CD4-positive, alpha-beta T cell treated with Interleukin-10 for 1 hour (primary cell): ENCODE measurements at regions not wholly inside any gene's neighbourhood (a gene's known extent, or its start where the extent isn't known, plus 50 kb on each side); places are given as distances from the start of the nearest gene placed in this dataset.
"Not testable (repeated sequence)": the region's sequence is repeated elsewhere in the genome, so short reads cannot be mapped to it uniquely, and the experiment has no call there.

Source experiments
- DNase-seq: peaks from one replicate; pipeline ENCODE4 v3.0.0-alpha.2; 2020

DNA sequence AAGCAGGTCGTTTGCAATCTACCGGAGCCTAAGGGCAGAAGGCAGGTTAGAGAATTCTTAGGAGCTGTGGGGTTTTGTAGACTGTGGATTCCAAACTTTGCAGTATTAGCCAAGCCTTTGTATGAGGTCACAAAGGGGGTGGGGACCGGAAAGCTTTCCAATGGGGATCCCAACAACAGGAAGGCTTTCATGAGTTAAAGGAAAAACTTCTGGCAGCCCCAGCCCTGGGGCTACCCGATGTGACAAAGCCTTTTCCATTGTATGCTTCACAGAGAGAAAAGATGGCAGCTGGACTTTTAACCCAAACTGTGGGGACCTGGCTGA is 199.2 kb upstream of the PZP start:
- DNase-seq: not testable (repeated sequence)

DNA sequence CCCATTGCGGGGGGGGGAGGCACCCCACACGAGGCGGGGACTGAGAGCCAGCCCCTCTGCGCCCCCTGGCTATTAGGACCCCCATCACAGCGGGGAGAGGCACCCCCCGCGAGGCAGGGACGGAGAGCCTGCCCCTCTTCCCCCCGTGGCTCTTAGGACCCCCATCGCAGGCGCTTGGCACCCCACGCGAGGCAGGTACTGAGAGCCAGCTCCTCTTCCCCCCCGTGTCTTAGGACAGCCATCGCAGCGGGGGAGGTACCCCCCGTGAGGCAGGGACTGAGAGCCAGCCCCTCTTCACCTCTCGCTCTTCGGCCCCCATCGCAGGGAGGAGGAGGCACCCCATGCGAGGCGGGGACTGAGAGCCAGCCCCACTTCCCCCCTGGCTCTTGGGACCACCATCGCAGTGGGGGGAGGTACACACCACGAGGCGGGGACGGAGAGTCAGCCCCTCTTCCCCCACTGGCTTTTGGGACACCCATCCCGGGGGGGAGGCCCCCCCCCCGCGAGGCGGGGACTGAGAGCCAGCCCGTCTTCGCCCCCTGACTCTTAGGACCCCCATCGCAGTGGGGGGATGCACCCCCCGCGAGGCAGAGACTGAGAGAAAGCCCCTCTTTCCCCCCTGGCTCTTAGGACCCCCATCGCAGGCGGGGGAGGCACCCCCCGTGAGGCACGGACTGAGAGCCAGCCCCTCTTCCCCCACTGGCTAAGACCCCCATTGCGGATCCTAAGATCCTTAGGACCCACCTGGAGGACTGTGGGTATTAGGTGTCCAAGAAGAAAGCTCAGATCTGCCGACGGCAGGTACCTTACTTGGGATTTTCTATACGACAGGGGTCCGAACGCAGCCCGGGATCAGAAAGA is 198.6 kb upstream of the PZP start:
- DNase-seq: no peak

DNA sequence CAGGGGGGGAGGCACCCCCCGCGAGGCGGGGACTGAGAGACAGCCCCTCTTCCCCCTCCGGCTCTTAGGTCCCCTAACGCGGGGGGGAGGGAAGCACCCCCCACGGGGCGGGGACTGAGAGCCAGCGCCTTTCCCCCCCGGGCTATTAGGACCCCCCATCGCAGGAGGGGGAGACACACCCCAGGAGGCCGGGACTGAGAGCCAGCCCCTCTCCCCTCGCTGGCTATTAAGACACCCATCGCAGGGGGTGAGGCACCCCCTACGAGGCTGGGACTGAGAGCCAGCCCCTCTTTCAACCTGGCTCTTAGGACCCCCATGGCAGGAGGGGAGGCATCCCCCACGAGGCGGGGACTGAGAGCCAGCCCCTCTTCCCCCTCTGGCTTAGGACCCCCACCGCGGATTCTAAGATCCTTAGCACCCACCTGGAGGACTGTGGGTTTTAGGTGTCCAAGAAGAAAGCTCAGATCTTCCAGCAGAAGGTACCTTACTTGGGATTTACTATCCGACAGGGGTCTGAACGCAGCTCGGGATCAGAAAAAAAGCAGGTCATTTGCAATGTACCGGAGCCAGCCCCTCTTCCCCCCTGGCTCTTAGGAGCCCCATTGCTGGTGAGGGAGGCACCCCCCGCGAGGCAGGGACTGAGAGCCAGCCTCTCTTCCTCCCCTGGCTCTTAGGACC is 197.8 kb upstream of the PZP start:
- DNase-seq: no peak

GRCh38 chr12:9404469-9405260 is 196.5 kb upstream of the PZP start:
- DNase-seq: no peak

DNA sequence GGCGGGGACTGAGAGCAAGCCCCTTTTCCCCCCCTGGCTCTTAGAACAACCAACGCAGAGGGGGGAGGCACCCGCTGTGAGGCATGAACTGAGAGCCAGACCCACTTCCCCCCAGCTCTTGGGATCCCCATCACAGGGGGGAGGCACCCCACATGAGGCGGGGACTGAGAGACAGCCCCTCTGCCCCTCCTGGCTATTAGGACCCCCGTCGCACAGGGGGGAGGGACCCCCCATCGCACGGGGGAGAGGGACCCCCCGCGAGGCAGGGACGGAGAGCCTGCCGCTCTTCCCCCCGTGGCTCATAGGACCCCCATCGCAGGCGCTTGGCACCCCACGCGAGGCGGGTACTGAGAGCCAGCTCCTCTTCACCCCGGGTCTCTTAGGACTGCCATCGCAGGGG is 195.8 kb upstream of the PZP start:
- no peak for DNase-seq

- not testable (repeated sequence) for DNase-seq
Observed at GRCh38 chr12:9402432-9403040, 194.3 kb upstream of the PZP start.

DNA sequence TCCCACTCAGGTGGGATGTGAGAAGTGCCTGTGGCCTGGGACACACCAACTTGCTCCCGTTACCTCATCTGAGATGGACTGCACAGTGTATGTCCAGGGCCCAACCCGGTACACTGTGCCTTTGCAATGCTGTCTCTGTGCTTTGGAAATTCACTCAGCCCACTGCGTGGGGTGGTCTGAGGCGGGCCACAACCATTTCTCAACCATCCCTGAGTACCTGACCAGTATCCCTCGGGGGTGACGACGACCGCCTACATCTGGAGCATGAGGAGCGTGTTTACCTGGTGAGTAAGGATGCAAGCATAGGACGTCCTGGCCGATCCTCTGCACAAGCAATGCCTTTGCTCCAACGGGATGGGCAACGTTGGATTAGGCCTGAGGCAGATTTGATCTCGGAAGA is 188.2 kb upstream of the PZP start:
- DNase-seq: not testable (repeated sequence)

- DNase-seq: not testable (repeated sequence)
Observed at GRCh38 chr12:9395220-9395619, 187.0 kb upstream of the PZP start.

GRCh38 chr12:9392842-9393241 is 184.6 kb upstream of the PZP start:
- DNase-seq: no peak

DNA sequence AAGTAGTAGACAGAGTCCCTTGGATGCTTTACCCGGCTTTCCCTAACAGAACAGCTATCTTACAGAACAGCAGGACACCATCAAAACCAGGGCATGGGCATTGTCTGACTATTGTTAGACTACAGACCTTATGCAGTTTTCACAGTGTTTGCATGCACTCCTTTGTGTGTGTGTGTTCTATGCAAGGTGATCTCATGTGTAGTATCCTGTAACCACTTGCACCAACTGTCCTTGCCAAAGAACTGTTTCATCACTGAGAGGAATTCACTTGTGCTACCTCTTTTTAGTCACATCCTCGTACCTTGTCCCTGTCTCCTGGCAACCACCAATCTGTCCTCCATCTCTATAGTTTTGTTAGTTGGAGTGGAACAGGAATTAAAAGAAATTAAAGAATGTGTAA is 183.6 kb upstream of the PZP start:
- DNase-seq: no peak

GRCh38 chr12:9390761-9391160 is 182.6 kb upstream of the PZP start:
- DNase-seq: no peak

DNA sequence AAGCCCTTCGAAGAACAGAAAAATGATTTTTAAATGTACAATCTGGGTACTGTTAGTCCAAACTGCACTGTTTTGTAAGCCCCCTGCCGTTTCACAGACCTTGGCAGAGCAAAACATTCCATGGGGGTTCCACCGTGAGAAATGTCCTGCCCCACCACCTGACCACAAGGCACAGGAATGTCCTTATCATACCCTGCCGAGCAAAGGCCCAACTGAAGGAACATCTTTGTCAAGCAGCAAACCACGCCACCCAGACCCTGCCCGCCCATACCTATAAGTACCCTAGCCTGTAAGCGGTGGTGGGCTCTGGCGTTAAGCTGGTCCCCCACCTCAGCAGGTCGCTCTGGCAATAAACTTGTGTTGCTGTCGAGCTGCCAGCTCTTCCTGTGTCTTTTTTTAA is 181.6 kb upstream of the PZP start:
- no peak for DNase-seq

DNA sequence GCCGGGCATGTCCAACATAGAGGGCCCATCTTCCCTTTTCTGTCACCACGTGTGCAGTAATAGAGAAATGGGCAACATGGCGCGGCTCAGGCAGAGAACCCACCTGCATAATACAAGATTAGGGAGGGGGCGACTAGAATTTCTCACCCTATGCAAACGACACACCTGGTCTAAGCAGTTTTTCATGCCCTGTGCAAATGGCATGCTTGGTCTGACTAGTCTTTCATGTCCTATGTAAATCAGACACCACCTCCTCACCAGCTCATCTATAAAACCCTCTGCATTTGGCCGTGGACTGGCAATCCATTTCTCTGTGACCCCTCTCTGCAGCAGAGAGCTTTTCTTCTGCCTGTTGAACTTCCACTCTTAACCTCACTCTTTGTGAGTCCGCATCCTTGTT is 180.2 kb upstream of the PZP start:
- DNase-seq: no peak

GRCh38 chr12:9387450-9387849 is 179.3 kb upstream of the PZP start:
- no peak for DNase-seq

- no peak for DNase-seq
Observed at GRCh38 chr12:9383585-9383984, 175.4 kb upstream of the PZP start.

- DNase-seq: no peak
Observed at GRCh38 chr12:9381619-9382018, 173.4 kb upstream of the PZP start.

DNA sequence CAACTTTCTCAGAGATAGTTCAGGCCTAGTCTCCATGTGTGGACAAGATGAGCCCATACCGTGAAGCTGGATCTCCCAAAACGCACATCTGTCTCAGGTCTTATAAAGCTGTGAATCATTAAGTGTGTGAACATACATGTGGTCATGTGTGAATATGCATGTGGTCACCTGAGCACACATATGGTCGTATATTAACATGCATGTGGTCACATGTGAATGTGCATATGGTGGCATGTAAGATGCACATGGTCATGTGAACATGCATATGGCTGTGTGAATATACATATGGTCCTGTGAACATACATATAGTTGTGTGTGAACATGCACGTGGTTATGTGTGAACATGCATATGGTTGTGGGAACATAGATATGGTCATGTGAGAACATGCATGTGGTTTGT is 172.5 kb upstream of the PZP start:
- DNase-seq: no peak

- no peak for DNase-seq
Observed at GRCh38 chr12:9379023-9379742, 171.0 kb upstream of the PZP start.

- DNase-seq: no peak
Observed at GRCh38 chr12:9378430-9378835, 170.2 kb upstream of the PZP start.

DNA sequence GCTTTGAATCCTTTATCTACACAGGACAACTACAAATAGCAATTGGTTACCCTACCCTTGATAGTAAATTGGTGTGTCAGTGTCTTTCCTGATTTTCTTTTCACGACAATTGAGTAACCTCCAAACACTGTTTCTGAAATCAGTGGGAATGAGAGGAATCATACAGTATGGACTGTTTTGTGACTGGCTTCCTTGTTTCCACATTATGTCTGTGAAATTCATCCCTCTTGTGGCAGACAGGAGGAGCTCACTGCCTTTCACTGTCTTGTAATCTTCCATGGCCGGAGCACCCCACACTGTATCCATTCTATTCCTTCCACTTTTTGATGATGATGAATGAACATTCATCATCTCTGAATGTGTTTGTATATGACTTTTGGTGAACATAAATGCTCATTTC is 164.0 kb upstream of the PZP start:
- DNase-seq: no peak

DNA sequence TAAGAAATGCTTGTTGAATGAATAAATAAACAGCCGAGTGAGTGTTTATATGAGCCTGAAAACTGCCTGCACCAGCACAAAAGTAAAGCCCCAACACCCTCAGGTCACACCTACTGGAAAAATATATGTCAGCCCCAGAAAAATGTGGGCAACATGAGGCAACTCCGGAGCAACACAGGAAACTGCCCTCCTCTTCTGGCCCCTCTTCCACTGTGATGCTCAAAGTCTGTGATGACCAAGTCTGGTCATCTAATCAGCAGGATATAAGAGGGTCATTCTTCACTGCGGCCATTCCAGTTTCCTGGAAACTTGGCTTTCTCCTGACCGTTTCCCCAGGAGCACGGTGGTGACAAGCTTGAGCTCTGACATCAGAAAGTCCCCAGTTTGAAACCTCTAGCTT is 159.6 kb upstream of the PZP start:
- no peak for DNase-seq

GRCh38 chr12:9367201-9367600 is 159.0 kb upstream of the PZP start:
- DNase-seq: no peak

DNA sequence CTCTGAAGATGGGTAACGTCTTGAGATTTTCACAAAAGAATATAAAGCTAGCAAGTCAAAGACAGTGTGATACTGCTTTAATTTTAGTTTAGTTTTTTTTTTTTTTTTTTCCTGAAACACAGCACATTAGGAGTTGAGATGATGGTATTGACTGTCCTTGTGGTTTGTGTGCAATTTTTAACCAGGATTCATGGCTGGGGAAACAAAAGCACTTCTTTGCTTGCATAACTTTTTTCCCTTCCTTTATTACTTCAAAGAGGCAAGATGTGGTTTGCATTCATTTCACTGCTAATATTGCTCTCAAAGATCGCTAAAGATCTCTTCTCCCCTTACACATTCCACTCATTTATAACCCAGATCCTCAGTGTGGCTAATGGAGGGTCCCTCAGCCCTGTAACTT is 157.1 kb upstream of the PZP start:
- no peak for DNase-seq
